ENCODE measurements at regions not wholly inside any gene's neighbourhood (a gene's known extent, or its start where the extent isn't known, plus 50 kb on each side); places are given as distances from the start of the nearest gene placed in this dataset.

GRCh38 chr5:91528831-91529230 is 145.7 kb upstream of the ARRDC3 start:
- ATAC-seq, result no peak
- Histone ChIP-seq H4K20me1 (replicated peaks; ENCODE audit: insufficient read depth) (no peaks in the 10 kb centered on the region), H3K4me3 (no peak overlapping the region), H3K27ac (ENCODE audit: low read depth) (no peak overlapping the region), H3K27me3 (ENCODE audit: insufficient read depth) (no peaks in the 10 kb centered on the region), H3K4me1 (ENCODE audit: insufficient read depth) (peaks cover 5% of the 10 kb centered on the region; the same call in 1 of the 2 replicates), H3K9me2 (ENCODE audit: insufficient read depth) (no peaks in the 10 kb centered on the region), H3K36me3 (ENCODE audit: insufficient read depth) (no peaks in the 10 kb centered on the region), H3K4me2 (no peak overlapping the region), H2AFZ (no peak overlapping the region), H3F3A (replicated peaks; ENCODE audit: low read depth) (no peaks in the 10 kb centered on the region), H3K79me2 (replicated peaks; ENCODE audit: insufficient read depth) (no peaks in the 10 kb centered on the region)
- peaks cover 3% of the 10 kb centered on the region; the same call in 1 of the 3 replicates for H3K9me3 Mint-ChIP-seq
- TF ChIP-seq CTCF (conservative IDR thresholded peaks at IDR 0.05; ENCODE audit: low read depth in 2 of 2) (no peak), CREB1 (CRISPR knock-in tag; IDR thresholded peaks at IDR 0.05; ENCODE audit: low read depth) (no peak)
- no peak overlapping the region for H3K27ac Mint-ChIP-seq
- H3K36me3 Mint-ChIP-seq (ENCODE audit: low read depth), result no peaks in the 10 kb centered on the region
- no peak overlapping the region for H3K4me3 Mint-ChIP-seq
- no peaks in the 10 kb centered on the region for H3K27me3 Mint-ChIP-seq (ENCODE audit: insufficient read depth, low read depth, poor library complexity)
- no peak for DNase-seq (ENCODE audit: low spot score)
- H3K4me1 Mint-ChIP-seq, result peaks cover 5% of the 10 kb centered on the region; the same call in 2 of the 3 replicates

GRCh38 chr5:91521785-91522184 is 138.7 kb upstream of the ARRDC3 start:
- H3K4me1 Mint-ChIP-seq, result no peaks in the 10 kb centered on the region
- Histone ChIP-seq H2AFZ (no peak overlapping the region; the same call in 1 of the 2 replicates), H3K9me2 (ENCODE audit: insufficient read depth) (no peaks in the 10 kb centered on the region), H3K4me3 (no peak overlapping the region), H3K4me1 (ENCODE audit: insufficient read depth) (peaks cover 3% of the 10 kb centered on the region; the same call in 1 of the 2 replicates), H3K27ac (ENCODE audit: low read depth) (no peak overlapping the region), H3K4me2 (no peak overlapping the region), H4K20me1 (replicated peaks; ENCODE audit: insufficient read depth) (no peaks in the 10 kb centered on the region), H3K36me3 (ENCODE audit: insufficient read depth) (no peaks in the 10 kb centered on the region), H3K27me3 (ENCODE audit: insufficient read depth) (no peaks in the 10 kb centered on the region), H3K79me2 (replicated peaks; ENCODE audit: insufficient read depth) (no peaks in the 10 kb centered on the region), H3F3A (replicated peaks; ENCODE audit: low read depth) (no peaks in the 10 kb centered on the region)
- DNase-seq (ENCODE audit: low spot score), result no peak
- no peak overlapping the region for H3K27ac Mint-ChIP-seq
- no peak overlapping the region for H3K4me3 Mint-ChIP-seq
- no peaks in the 10 kb centered on the region for H3K36me3 Mint-ChIP-seq (ENCODE audit: low read depth)
- H3K27me3 Mint-ChIP-seq (ENCODE audit: insufficient read depth, low read depth, poor library complexity), result no peaks in the 10 kb centered on the region
- no peaks in the 10 kb centered on the region for H3K9me3 Mint-ChIP-seq
- no peak for ATAC-seq
- TF ChIP-seq POLR2AphosphoS5 (IDR thresholded peaks at IDR 0.05; ENCODE audit: low read depth), result no peak
- no peak for TF ChIP-seq EZH2 (IDR thresholded peaks at IDR 0.05; ENCODE audit: low read depth, unreplicated experiment)
- TF ChIP-seq REST (IDR thresholded peaks at IDR 0.05; ENCODE audit: unreplicated experiment), result no peak
- TF ChIP-seq NANOG (IDR thresholded peaks at IDR 0.05; ENCODE audit: borderline replicate concordance), result no peak
- TF ChIP-seq STAT1 (IDR thresholded peaks at IDR 0.05; ENCODE audit: unreplicated experiment), result no peak
- no peak for TF ChIP-seq CREB1 (CRISPR knock-in tag; IDR thresholded peaks at IDR 0.05; ENCODE audit: low read depth)
- TF ChIP-seq CTCF (conservative IDR thresholded peaks at IDR 0.05; ENCODE audit: low read depth in 2 of 2), result no peak
- no peak for TF ChIP-seq ETS1 (IDR thresholded peaks at IDR 0.05)

Measured in GM23338 (cell line).